ENCODE measurements at regions not wholly inside any gene's neighbourhood (a gene's known extent, or its start where the extent isn't known, plus 50 kb on each side); places are given as distances from the start of the nearest gene placed in this dataset.

DNA sequence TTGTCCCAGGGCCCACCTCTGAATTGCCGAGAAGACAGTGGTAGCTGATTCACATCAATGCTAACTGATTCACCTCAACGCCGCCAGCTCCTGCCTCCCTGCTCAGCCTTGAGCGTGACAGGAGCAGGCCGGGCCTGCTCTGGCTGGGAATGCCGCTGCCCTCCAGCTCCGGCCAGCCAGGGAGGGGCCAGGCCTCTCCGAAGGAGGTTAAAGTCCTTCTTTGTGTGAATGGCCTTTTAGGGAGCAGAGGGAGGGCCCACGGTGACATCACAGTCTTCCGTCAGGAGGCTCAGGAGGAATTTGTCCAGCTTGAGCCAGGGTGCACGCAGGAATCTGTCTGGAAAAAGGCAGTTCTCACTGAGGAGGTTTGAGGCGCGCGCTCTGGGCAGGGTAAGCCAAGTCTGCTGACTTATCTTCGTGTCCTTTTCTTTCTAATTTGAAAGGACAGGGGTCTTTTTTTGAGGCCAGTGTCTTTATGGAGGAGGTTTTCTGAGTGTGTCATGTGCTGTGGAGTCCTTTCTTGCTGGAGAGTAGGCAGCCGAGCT, 82.7 kb downstream of the C9orf152 start (continued):
- TF ChIP-seq, protein P1, sequence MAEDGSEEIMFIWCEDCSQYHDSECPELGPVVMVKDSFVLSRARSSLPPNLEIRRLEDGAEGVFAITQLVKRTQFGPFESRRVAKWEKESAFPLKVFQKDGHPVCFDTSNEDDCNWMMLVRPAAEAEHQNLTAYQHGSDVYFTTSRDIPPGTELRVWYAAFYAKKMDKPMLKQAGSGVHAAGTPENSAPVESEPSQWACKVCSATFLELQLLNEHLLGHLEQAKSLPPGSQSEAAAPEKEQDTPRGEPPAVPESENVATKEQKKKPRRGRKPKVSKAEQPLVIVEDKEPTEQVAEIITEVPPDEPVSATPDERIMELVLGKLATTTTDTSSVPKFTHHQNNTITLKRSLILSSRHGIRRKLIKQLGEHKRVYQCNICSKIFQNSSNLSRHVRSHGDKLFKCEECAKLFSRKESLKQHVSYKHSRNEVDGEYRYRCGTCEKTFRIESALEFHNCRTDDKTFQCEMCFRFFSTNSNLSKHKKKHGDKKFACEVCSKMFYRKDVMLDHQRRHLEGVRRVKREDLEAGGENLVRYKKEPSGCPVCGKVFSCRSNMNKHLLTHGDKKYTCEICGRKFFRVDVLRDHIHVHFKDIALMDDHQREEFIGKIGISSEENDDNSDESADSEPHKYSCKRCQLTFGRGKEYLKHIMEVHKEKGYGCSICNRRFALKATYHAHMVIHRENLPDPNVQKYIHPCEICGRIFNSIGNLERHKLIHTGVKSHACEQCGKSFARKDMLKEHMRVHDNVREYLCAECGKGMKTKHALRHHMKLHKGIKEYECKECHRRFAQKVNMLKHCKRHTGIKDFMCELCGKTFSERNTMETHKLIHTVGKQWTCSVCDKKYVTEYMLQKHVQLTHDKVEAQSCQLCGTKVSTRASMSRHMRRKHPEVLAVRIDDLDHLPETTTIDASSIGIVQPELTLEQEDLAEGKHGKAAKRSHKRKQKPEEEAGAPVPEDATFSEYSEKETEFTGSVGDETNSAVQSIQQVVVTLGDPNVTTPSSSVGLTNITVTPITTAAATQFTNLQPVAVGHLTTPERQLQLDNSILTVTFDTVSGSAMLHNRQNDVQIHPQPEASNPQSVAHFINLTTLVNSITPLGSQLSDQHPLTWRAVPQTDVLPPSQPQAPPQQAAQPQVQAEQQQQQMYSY (CRISPR knock-in tag; IDR thresholded peaks at IDR 0.05): no peak
- TF ChIP-seq RELA (CRISPR knock-in tag; IDR thresholded peaks at IDR 0.05) (no peak), KLF11 (CRISPR knock-in tag; IDR thresholded peaks at IDR 0.05) (no peak), HNRNPH1 (optimal IDR thresholded peaks at IDR 0.05; ENCODE audit: low read depth, low read length) (no peak), ZNF607 (CRISPR knock-in tag; IDR thresholded peaks at IDR 0.05; ENCODE audit: borderline replicate concordance) (no peak), ZNF33B (CRISPR knock-in tag; IDR thresholded peaks at IDR 0.05) (no peak), SOX6 (IDR thresholded peaks at IDR 0.05) (no peak), SOX6 (CRISPR knock-in tag; IDR thresholded peaks at IDR 0.05) (peak; percentile 86)
- TF ChIP-seq, protein P2, sequence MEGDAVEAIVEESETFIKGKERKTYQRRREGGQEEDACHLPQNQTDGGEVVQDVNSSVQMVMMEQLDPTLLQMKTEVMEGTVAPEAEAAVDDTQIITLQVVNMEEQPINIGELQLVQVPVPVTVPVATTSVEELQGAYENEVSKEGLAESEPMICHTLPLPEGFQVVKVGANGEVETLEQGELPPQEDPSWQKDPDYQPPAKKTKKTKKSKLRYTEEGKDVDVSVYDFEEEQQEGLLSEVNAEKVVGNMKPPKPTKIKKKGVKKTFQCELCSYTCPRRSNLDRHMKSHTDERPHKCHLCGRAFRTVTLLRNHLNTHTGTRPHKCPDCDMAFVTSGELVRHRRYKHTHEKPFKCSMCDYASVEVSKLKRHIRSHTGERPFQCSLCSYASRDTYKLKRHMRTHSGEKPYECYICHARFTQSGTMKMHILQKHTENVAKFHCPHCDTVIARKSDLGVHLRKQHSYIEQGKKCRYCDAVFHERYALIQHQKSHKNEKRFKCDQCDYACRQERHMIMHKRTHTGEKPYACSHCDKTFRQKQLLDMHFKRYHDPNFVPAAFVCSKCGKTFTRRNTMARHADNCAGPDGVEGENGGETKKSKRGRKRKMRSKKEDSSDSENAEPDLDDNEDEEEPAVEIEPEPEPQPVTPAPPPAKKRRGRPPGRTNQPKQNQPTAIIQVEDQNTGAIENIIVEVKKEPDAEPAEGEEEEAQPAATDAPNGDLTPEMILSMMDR (CRISPR knock-in tag; IDR thresholded peaks at IDR 0.05): no peak
- TF ChIP-seq, protein P3, sequence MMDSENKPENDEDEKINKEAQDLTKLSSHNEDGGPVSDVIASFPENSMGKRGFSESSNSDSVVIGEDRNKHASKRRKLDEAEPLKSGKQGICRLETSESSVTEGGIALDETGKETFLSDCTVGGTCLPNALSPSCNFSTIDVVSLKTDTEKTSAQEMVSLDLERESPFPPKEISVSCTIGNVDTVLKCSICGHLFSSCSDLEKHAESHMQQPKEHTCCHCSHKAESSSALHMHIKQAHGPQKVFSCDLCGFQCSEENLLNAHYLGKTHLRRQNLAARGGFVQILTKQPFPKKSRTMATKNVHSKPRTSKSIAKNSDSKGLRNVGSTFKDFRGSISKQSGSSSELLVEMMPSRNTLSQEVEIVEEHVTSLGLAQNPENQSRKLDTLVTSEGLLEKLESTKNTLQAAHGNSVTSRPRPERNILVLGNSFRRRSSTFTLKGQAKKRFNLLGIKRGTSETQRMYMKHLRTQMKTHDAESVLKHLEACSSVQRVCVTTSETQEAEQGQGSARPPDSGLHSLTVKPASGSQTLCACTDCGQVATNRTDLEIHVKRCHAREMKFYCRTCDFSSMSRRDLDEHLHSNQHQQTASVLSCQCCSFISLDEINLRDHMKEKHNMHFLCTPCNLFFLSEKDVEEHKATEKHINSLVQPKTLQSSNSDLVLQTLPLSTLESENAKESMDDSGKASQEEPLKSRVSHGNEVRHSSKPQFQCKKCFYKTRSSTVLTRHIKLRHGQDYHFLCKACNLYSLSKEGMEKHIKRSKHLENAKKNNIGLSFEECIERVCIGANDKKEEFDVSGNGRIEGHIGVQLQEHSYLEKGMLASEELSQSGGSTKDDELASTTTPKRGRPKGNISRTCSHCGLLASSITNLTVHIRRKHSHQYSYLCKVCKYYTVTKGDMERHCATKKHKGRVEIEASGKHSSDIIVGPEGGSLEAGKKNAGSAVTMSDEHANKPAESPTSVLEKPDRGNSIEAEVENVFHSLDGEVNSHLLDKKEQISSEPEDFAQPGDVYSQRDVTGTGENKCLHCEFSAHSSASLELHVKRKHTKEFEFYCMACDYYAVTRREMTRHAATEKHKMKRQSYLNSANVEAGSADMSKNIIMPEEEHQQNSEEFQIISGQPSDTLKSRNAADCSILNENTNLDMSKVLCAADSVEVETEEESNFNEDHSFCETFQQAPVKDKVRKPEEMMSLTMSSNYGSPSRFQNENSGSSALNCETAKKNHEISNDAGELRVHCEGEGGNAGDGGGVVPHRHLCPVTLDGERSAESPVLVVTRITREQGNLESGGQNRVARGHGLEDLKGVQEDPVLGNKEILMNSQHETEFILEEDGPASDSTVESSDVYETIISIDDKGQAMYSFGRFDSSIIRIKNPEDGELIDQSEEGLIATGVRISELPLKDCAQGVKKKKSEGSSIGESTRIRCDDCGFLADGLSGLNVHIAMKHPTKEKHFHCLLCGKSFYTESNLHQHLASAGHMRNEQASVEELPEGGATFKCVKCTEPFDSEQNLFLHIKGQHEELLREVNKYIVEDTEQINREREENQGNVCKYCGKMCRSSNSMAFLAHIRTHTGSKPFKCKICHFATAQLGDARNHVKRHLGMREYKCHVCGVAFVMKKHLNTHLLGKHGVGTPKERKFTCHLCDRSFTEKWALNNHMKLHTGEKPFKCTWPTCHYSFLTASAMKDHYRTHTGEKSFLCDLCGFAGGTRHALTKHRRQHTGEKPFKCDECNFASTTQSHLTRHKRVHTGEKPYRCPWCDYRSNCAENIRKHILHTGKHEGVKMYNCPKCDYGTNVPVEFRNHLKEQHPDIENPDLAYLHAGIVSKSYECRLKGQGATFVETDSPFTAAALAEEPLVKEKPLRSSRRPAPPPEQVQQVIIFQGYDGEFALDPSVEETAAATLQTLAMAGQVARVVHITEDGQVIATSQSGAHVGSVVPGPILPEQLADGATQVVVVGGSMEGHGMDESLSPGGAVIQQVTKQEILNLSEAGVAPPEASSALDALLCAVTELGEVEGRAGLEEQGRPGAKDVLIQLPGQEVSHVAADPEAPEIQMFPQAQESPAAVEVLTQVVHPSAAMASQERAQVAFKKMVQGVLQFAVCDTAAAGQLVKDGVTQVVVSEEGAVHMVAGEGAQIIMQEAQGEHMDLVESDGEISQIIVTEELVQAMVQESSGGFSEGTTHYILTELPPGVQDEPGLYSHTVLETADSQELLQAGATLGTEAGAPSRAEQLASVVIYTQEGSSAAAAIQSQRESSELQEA (CRISPR knock-in tag; IDR thresholded peaks at IDR 0.05; ENCODE audit: not compliant biosample characterization): no peak
- TF ChIP-seq, protein P4, sequence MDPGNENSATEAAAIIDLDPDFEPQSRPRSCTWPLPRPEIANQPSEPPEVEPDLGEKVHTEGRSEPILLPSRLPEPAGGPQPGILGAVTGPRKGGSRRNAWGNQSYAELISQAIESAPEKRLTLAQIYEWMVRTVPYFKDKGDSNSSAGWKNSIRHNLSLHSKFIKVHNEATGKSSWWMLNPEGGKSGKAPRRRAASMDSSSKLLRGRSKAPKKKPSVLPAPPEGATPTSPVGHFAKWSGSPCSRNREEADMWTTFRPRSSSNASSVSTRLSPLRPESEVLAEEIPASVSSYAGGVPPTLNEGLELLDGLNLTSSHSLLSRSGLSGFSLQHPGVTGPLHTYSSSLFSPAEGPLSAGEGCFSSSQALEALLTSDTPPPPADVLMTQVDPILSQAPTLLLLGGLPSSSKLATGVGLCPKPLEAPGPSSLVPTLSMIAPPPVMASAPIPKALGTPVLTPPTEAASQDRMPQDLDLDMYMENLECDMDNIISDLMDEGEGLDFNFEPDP (CRISPR knock-in tag; conservative IDR thresholded peaks at IDR 0.05): no peak
- TF ChIP-seq, protein P5, sequence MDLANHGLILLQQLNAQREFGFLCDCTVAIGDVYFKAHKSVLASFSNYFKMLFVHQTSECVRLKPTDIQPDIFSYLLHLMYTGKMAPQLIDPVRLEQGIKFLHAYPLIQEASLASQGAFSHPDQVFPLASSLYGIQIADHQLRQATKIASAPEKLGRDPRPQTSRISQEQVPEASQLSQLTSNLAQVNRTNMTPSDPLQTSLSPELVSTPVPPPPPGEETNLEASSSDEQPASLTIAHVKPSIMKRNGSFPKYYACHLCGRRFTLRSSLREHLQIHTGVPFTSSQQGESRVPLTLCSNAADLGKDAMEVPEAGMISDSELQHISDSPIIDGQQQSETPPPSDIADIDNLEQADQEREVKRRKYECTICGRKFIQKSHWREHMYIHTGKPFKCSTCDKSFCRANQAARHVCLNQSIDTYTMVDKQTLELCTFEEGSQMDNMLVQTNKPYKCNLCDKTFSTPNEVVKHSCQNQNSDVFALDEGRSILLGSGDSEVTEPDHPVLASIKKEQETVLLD (CRISPR knock-in tag; IDR thresholded peaks at IDR 0.05; ENCODE audit: low read depth): no peak
